NCI-H146 treated with DMSO at 0.1 percent for 48 hours (cell line): ENCODE measurements at regions not wholly inside any gene's neighbourhood (a gene's known extent, or its start where the extent isn't known, plus 50 kb on each side); places are given as distances from the start of the nearest gene placed in this dataset.
A peak's percentile ranks its signal among the peaks of the same experiment; 100 is the strongest.
"Not testable (repeated sequence)": the region's sequence is repeated elsewhere in the genome, so short reads cannot be mapped to it uniquely, and the experiment has no call there.

ENCODE experiments used
- DNase-seq: peaks from one replicate; lab custom pipeline; 2025; ENCODE audit not compliant: unreplicated experiment; lab: John Stamatoyannopoulos, UW

DNA sequence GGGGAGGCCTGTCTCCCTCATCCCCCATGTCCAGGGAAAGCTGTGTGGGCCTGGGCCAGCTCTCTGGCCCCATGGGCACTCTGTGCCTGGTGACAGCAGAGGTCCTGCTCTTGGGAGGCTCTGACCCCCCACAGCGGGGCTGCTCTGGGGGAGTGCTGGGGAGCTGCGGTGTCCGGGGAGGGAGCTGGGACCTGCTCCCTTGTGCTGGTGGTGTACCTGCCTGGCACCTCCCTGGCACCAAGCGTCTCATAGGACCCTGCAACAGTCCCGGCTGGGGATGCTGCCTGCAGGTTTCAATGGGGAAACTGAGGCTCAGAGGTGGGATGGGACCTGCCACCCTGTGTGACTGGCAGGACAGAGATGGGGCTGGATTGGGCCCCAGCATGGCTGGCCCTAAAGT, 111.3 kb downstream of the KIF26A start:
- DNase-seq: no peak

DNA sequence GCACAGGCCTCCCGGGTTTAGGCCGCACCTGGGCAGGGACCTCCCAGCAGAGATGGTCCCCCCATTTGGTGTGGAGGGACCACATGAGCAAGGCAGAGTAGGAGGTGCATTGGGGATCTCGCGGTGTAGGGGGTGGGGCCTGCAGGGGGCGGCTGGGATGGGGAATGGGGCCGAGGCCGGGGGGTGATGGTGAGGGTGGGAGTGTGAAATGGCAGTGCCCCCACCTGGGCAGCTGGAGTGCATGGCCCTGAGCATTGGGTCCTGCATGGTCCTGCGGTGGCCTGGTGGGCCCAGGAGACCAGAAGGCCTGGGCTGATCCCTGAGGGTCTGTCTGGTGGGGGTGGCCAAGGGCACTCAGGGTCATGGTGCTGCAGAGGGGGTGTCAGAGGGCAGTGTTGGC, 111.8 kb downstream of the KIF26A start:
- DNase-seq: no peak

DNA sequence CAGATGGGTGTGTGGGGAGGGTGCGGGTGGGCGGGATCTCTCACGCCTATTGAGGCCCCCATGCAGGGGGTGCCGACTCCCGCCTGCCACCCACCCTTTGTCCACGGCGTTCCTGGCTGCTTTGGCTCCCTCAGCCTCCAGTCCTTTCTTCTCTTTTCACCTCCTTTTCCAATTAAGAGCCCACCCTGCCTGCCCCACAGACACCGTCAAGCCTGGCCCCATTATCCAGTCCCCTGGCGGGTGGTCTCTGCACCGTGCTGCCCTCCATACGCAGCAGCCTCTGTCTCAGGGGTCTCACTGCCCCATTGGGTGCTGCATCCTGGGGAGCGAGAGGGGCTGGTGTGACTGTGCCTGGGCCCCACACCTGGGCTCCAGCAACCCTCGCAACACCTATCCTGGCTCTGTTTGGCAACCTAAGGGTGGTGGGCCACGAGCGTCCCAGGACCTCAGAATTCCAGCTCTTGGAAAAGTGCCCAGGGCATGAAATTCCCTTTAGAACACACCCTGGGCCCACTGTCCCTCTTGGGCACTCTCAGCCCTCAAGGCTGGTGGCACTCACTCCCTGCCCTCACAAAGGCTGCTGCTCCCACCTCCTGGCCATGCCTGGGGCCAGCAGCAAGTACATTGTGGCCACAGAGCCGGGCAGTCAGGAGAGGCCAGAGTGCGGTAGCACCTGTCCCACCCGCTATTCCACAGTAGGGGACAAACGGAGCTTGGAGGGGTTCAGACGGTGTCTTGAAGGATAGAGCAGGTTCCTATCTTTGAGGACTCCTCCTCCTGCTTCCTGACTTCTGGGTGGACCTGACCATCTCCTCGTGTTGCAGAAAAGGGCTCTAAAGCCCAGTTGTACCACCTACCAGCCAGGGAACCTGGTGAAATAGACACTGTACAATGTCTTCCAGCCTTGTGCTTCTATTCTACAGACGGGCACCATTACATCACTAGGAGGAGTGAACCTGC, 114.1 kb downstream of the KIF26A start:
- DNase-seq: no peak

DNA sequence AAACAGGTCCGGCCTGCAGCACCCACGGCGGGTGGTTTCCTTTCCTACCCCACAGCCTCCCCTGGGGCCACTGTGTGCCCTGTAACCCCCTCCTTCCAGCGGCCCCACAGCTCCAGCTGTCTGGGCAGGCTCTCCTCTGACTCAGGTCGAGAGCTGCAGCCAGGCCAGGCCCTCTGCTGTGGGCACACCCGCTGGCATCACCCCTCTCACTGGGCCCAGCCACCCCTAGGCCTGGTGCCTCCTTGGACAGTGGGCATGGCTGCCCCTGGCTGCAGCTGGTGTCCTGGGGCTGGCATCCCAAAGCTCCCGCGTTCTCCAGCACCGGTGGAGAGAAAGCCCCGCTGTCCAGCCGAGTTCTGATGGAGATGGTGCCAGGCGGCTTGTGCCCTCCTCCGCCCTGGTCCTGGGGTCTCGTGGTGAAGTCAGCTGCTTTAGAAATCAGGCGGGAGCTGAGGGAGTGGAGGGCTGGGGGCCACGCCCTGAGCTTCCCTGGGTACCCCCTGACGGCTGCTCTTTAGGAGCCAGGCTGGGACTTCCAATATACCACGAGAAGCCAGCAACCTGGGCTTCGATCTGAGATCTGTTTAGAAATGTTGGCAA, 114.9 kb downstream of the KIF26A start:
- DNase-seq: no peak

DNA sequence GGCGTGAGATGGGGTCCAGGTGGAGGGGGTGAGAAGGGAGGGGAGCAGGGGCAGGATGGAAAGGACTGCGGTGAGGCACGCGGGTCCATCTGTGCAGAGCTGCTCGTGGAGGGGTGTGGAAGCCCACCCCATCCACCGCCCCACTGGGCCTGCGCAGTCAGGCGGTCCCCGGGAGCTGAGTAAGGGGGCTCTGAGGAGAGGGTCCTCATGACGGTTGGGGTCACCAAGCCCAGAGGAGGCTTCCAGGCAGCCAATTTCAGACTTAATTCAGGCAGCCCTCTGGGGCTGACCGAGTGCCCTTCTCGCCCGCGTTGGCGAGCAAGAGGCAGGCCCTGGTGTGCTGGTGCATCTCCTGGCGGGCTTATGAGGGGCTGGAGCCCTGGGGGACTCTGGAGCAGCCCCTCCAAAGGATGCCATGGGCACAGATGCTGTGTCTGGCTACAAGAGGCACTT, 115.5 kb downstream of the KIF26A start:
- DNase-seq: no peak

DNA sequence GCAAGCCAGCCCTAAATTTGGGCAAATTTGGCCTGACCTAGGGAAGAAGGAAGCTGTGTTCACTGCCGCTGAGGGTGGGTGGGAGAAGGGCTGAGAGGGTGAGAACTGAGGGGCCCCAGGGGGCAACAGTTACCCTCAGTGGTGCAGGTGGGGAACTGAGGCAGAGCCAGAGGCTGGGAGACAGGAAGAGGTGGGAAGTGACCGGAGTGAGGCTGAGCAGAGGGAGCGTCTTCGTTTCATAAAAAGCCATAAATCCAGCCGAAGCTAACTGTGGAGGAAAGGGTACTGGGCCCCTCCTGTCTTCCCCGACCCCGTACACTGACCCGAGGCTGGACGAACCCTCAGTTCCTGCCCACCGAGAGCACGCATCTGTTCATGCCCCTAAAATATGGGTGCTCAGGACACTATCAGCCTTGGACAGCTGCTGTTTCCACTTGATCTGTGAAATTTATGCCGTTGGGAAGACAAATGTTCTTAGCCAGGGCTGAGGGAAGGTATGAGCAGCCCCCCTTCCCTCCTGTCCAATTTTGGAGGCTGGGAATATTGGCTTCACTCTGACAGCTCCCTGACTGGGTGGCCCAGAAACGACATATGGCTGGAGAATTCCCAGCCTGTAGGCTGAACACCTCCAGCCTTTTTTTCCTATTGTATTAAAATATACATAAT, 116.5 kb downstream of the KIF26A start:
- no peak for DNase-seq

DNA sequence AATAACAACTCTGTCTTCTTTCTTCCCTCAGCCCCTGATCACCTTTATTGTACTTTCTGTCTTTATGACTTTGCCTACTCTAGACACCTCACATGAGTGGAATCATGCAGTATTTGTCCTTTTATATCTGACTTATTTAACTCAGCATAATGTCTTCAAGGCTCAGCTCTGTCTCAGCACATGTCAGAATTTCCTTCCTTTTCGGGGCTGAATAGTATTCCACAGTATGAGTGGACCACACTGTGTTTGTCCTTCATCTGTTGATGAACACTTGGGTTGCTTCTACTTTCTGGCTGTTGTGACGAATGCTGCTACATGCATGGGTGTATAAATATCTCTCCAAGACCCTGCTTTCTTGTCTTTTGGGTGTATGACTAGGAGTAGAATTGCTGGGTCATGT, 117.6 kb downstream of the KIF26A start:
- no peak for DNase-seq

DNA sequence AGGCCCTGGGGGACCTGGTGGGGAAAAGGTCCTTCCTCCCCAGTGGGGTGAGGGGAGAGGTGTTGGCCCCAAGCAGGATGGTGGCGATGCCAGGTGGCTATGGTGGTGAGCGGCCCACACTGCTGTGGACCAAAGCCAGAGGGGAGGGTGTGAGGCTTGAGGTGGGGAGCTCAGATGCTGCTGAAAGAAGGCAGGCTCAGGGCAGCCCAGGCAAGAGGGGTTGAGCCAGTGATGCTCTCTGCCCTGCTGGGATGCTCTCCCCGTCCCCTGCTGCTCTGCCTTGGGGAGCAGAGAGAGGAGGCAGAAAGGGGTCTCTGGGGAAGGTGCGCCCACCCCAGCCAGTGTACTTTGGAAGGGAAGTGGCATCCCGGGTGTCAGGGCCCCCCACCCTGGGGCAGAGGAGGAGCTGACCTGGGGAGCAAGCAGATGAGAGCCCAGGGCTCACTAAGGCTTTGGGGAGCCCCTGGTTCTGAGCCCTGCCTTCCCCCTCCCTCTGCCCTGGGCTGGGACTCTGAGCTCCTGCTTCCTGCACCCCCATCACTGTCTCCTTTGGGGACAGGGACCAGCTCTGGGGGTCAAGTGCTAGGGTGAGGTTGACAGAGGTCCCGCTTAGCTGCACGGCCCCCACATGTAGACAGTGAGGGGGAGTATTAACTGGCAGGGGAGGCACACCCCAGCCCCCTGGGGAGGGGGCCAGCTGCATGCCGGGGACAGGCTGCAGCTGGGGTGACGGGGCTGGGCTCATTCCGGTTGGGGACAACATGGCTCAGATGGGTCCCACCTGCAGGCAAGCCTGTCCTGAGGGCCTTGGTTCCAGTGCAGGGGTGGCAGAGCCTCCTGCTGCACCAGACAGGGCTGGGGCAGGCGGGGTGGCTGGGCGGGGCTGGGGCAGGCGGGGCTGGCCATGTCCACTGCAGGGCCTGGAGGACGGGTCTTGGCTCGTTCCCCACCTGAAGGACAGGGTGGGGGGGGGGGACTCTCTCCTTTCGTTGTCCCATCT, 124.4 kb downstream of the KIF26A start:
- no peak for DNase-seq

DNA sequence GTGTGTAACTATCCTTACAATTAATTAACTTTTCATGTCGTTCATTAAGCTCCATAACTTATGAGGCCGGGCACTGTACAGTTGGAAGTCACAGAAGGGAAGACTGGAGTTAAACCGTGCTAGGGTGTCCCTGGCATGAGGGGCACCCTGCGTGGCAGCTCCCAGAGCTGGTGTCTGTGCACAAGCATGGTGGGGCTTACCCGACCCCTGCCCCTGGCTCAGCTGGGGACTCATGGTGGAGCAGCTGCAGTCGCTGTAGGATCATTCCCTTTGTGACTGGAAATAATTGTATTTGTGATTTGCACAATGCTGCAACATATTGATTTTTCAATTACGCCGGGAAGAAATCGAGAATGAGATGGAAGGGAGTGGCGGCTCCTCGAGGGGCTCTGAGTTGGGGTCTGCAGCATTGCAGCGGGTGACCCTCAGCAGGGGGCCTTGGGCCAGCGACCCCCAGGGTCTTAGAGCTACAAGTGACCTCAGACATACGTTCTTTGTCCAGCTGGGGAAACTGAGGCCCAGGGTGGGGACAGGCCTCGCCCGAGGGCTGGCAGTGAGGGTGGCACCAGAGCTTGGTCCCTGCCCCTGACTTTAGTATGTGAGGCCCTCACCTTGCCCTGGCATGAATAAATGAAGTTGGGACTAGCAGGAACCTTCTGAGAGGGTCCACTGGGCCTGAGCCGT, 125.4 kb downstream of the KIF26A start:
- DNase-seq: peak; percentile 9

DNA sequence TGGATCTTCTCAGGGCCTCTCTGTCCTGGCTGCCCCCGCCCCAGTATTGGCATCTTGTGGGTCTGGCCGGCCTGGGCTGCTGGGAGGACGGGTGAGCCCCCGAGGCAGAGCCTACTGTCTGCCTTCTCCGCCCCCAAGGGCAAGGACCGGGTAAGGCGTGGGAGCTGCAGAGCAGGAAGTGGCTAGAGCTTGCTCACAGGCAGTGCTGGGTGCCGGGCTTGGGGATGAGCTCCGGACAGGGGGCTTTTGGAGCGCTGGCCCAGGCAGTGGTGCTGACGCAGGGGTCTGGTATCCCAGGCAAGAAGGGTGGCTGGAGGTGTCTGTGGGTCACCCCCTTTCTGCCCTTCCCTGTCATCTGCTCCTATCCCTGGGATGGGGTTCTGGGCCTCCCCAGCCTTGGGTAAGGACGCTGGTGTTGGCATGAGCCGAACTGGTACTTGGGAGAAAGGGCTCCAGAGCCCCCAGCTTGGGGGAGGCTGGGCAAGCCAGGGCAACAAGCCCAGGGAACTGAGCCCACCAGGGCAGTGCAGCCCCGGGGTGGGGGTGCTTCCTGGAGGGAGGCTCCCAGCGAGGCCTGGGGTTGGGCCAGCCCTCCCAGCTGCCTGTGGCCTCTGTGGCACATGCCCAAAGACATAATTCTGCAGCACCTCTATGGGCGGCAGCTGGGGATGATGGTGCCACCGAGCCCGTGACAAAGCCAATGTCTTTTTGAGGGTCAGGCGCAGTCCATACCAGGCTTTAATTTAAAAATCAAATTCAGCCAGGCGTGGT, 126.3 kb downstream of the KIF26A start:
- no peak for DNase-seq

DNA sequence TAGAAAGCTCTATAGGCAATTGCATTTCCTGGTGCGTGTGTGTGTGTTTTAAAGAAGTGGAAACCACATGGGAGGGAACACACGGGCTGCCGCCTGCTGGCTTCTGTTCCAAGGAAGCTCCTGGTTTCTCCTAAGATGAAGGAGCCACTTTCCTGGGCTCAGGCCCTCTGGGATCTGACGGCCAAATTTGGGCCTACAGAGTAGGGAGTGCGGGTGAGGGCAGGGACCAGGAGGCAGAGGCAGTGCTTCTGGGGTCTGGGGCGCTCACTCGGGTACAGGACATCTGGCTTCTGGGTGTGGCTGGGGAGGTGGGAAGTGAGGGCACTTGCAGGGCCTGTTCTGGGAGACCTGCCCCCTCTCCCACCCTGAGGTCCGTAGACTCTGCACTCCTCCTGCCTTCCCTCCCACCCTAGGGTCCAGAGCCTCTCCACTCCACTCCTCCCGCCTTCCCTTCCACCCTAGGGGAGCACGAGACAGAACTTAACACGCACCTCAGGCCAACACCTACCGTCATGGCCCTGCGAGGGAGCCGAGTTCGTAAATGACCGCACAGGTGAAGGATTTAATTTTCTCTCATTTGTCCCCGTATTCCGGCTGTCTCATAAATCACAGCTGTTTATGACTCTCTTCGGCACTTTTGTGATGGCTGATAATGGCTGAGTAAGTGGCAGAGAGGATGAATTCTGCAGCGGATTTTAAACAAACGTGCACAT, 127.7 kb downstream of the KIF26A start:
- no peak for DNase-seq

DNA sequence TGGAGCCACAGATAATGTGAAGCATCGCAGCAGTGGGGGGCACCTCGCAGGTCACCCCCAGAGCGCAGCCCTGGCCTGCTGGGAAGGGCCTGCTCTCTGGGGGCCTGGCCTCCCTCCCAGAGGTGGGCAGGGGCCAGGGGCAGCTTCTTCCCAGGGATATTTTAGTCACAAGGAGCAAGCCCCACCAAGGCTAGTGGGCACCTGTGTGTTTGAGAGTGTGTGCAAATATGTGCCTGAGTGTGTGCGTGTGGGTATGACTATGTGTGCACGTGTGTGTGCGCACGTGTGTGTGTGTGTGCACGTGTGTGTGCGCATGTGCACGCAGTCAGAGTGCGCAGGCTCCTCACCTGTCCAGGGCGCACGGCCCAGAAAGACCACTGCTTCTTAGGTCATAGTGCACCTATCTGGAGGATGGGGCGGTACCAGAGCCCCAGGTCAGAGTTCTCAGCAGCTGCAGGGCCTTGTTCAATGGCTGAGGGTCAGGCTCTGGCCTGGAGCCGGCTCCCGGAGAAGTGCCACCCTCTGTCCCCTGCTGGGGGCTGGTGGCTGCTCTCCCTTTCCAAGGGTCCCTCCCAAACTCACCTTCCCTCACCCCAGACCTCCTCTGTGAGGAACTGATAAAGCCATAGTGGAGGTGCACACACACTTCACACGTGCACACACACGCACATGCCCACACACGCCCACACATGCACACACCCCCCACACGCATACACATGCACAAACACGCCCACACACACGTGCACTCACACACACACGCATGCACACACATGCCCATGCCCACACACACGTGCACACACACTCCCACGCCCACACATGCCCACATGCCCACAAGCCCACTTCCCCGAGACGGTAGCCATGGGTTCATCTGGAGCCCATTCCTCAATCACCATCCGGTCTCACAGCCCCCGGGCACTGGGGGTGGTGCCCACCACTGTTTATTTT, 128.5 kb downstream of the KIF26A start:
- DNase-seq: no peak

DNA sequence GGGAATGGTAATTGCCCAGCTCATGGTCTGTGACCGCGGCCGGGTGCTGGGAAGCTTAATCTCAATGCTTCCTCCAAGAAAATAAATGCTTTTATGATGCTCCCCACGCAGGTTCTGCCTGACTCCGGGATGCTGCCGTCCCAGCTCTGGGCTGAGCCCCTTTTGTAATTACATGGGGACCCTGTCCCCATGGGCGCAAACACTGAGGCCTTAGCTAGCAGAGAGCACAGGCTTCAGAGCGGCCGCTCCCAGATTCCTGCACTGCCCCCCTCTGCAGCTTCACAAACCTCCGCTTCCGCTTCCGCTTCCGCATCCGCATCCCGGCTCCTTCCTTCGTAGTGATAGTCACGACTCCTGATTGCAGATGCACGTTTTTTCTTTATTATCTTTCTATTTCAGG, 129.5 kb downstream of the KIF26A start:
- DNase-seq: no peak

DNA sequence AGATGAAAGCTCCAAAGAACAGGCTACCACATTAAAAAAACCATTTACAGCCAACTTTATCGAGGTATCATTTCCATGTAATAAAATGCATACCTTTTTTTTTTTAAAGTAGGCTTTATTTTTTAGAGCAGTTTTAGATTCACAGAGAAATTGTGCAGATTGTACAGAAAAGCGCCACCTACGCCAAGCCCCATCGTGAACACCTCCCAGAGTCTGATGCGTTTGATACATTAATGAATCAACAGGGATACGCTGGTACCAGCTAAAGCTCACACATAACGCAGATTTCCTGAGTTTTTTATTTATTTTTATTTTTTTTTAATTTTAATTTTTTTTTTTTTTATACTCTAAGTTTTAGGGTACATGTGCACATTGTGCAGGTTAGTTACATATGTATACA, 129.9 kb downstream of the KIF26A start:
- no peak for DNase-seq

DNA sequence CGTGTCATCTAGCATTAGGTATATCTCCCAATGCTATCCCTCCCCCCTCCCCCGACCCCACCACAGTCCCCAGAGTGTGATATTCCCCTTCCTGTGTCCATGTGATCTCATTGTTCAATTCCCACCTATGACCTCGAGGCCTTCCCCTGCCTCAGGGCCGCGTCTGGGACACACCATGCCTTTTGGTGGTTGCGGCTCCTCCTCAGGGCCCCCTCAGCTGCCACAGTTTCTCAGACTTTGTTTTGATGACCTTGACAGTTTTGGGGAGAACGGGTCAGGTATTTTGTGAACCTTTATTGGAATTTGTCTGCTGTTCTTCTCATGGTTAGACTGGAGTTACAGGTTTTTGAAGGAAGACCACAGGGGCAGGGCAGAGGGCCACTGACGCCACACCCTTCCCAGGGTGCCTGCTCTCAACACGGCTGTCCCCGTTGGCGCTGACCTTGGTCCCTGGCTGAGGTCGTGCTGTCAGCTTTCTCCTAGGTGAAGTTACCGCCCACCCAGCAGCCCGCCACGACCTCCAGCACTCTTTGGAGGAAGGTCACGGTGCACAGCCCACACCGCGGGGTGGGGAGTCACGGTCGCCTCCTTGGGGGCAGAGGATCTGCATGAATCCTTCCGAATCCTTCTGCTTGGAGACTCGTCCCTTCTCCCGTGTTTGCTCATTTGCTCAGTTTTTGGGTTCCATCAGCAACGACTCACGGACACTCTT, 130.5 kb downstream of the KIF26A start:
- no peak for DNase-seq

DNA sequence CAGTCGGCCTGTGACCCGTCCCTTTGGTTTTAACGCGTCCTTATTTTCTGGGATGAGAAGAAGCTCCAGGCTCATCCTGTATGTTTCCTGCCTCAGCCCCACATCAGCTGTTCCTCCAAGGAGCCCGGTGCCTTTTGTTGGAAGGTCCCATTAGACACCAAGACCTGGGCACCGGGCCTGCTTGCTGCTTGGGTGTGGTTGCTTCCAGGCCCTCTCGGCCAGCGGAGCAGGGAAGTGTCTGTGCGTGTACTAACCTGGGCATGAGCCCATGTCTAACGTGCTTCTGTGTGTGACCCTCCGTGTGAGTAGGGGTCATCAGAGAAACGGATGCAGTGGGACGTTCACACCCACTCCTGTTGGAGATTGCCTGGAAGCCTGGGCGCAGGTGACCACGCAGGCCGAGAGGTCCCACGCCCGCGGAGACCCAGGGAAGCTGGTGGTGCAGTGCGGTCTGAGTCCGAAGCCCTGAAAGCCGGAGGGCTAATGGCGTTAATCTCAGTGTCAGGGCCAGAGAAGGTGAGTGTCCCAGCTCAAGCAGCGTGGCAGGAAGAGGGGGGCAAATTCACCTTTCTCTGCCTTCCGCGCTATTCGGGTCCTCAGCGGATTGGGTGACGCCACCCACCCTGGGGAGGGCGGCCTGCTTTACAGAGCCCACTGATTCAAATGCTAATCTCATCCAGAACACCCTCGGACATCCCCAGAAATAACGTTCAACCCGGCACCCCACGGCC, 131.3 kb downstream of the KIF26A start:
- DNase-seq: not testable (repeated sequence)
